ENCODE measurements at regions not wholly inside any gene's neighbourhood (a gene's known extent, or its start where the extent isn't known, plus 50 kb on each side); places are given as distances from the start of the nearest gene placed in this dataset.
A peak's percentile ranks its signal among the peaks of the same experiment; 100 is the strongest.
"Not testable (repeated sequence)": the region's sequence is repeated elsewhere in the genome, so short reads cannot be mapped to it uniquely, and the experiment has no call there.

DNA sequence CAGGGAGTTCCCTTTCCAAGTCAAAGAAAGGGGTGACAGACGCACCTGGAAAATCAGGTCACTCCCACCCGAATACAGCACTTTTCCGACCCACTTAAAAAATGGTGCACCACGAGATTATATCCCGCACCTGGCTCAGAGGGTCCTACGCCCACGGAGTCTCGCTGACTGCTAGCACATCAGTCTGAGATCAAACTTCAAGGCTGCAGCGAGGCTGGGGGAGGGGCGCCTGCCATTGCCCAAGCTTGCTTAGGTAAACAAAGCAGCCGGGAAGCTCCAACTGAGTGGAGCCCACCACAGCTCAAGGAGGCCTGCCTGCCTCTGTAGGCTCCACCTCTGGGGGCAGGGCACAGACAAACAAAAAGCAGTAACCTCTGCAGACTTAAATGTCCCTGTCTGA lies 277.8 kb upstream of the ARHGAP42 start:
- H3K27me3 ChIP-seq (ENCODE audit: control insufficient read depth, insufficient read depth, low read length); DNase-seq; H3K4me3 ChIP-seq (ENCODE audit: low read length in 3 of 3); H3K36me3 ChIP-seq (ENCODE audit: control insufficient read depth in 2 of 3, insufficient read depth in 3 of 3, low read length in 3 of 3); H3K9ac ChIP-seq (ENCODE audit: low read length in 3 of 3); H3K9me3 ChIP-seq (ENCODE audit: control insufficient read depth in 2 of 3, insufficient read depth in 1 of 3, low read length in 3 of 3); H3K4me1 ChIP-seq (ENCODE audit: control insufficient read depth in 2 of 3, insufficient read depth in 2 of 3, low read depth in 1 of 3, low read length in 3 of 3); H3K27ac ChIP-seq (ENCODE audit: low read depth in 2 of 2, low read length in 2 of 2); FAIRE-seq; intact Hi-C loops (cut with DNase I): not testable (repeated sequence)

- peaks cover 0 to 20% (median 4%) of the 10 kb centered on the region in 3 donors for H3K9me3 ChIP-seq (ENCODE audit: control insufficient read depth in 2 of 3, insufficient read depth in 1 of 3, low read length in 3 of 3)
- no peaks in the 10 kb centered on the region for H3K36me3 ChIP-seq (ENCODE audit: control insufficient read depth in 2 of 3, insufficient read depth in 3 of 3, low read length in 3 of 3)
- TF ChIP-seq, protein P1, sequence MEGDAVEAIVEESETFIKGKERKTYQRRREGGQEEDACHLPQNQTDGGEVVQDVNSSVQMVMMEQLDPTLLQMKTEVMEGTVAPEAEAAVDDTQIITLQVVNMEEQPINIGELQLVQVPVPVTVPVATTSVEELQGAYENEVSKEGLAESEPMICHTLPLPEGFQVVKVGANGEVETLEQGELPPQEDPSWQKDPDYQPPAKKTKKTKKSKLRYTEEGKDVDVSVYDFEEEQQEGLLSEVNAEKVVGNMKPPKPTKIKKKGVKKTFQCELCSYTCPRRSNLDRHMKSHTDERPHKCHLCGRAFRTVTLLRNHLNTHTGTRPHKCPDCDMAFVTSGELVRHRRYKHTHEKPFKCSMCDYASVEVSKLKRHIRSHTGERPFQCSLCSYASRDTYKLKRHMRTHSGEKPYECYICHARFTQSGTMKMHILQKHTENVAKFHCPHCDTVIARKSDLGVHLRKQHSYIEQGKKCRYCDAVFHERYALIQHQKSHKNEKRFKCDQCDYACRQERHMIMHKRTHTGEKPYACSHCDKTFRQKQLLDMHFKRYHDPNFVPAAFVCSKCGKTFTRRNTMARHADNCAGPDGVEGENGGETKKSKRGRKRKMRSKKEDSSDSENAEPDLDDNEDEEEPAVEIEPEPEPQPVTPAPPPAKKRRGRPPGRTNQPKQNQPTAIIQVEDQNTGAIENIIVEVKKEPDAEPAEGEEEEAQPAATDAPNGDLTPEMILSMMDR (IDR thresholded peaks at IDR 0.05; ENCODE audit: borderline replicate concordance, extremely low read depth, insufficient read depth): no peak
- H3K27ac ChIP-seq (ENCODE audit: low read depth in 2 of 2, low read length in 2 of 2): no peak overlapping the region
- FAIRE-seq (no peak), DNase-seq (no peak)
- no peaks in the 10 kb centered on the region for H3K4me1 ChIP-seq (ENCODE audit: control insufficient read depth in 2 of 3, insufficient read depth in 2 of 3, low read depth in 1 of 3, low read length in 3 of 3)
- no peak overlapping the region for H3K4me3 ChIP-seq (ENCODE audit: low read length in 3 of 3)
- no peaks in the 10 kb centered on the region for H3K27me3 ChIP-seq (ENCODE audit: control insufficient read depth, insufficient read depth, low read length)
- intact Hi-C loops (cut with DNase I): no loop called here
- H3K9ac ChIP-seq (ENCODE audit: low read length in 3 of 3): no peak overlapping the region
Observed at GRCh38 chr11:100419518-100419917, 267.6 kb upstream of the ARHGAP42 start.

GRCh38 chr11:100434821-100435641 lies 252.1 kb upstream of the ARHGAP42 start:
- Histone ChIP-seq H3K9me3 (ENCODE audit: control insufficient read depth in 2 of 3, insufficient read depth in 1 of 3, low read length in 3 of 3) (no peaks in the 10 kb centered on the region), H3K27ac (ENCODE audit: low read depth in 2 of 2, low read length in 2 of 2) (no peak overlapping the region), H3K4me3 (ENCODE audit: low read length in 3 of 3) (no peak overlapping the region), H3K9ac (ENCODE audit: low read length in 3 of 3) (no peak overlapping the region), H3K27me3 (ENCODE audit: control insufficient read depth, insufficient read depth, low read length) (no peaks in the 10 kb centered on the region), H3K36me3 (ENCODE audit: control insufficient read depth in 2 of 3, insufficient read depth in 3 of 3, low read length in 3 of 3) (no peaks in the 10 kb centered on the region), H3K4me1 (ENCODE audit: control insufficient read depth in 2 of 3, insufficient read depth in 2 of 3, low read depth in 1 of 3, low read length in 3 of 3) (no peaks in the 10 kb centered on the region)
- FAIRE-seq: no peak
- no peak for DNase-seq
- intact Hi-C loops (cut with DNase I): no loop called here
- TF ChIP-seq, protein P1 (IDR thresholded peaks at IDR 0.05; ENCODE audit: borderline replicate concordance, extremely low read depth, insufficient read depth): no peak

DNA sequence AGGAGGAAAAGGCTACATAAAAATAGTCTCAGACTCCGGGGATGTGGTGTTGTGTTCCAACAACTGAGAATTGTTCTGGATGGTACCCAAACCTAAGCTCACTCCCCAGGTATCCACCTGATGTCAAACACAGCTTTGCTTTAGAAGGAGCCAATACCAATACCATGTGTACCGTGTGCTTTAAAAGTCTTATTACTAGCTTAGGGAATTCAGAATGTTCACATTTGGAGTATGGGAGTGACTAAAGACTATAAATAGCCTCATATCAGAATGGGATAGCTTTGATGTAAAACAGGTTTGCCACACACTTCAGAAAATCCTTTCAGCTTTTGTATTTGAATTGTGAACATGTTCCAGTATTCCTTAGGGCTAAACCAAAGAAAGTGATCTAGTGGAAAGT lies 248.7 kb upstream of the ARHGAP42 start:
- FAIRE-seq (no peak), DNase-seq (peak in 1 of 5 donors; percentile 18)
- peaks cover 0 to 4% (median 0%) of the 10 kb centered on the region in 3 donors for H3K4me1 ChIP-seq (ENCODE audit: control insufficient read depth in 2 of 3, insufficient read depth in 2 of 3, low read depth in 1 of 3, low read length in 3 of 3)
- H3K9me3 ChIP-seq (ENCODE audit: control insufficient read depth in 2 of 3, insufficient read depth in 1 of 3, low read length in 3 of 3): no peaks in the 10 kb centered on the region
- intact Hi-C loops (cut with DNase I): no loop called here
- no peak overlapping the region for H3K4me3 ChIP-seq (ENCODE audit: low read length in 3 of 3)
- no peaks in the 10 kb centered on the region for H3K36me3 ChIP-seq (ENCODE audit: control insufficient read depth in 2 of 3, insufficient read depth in 3 of 3, low read length in 3 of 3)
- TF ChIP-seq, protein P1 (IDR thresholded peaks at IDR 0.05; ENCODE audit: borderline replicate concordance, extremely low read depth, insufficient read depth): no peak
- H3K27me3 ChIP-seq (ENCODE audit: control insufficient read depth, insufficient read depth, low read length): no peaks in the 10 kb centered on the region
- no peak overlapping the region for H3K9ac ChIP-seq (ENCODE audit: low read length in 3 of 3)
- no peak overlapping the region for H3K27ac ChIP-seq (ENCODE audit: low read depth in 2 of 2, low read length in 2 of 2)
